ENCODE measurements at regions not wholly inside any gene's neighbourhood (a gene's known extent, or its start where the extent isn't known, plus 50 kb on each side); places are given as distances from the start of the nearest gene placed in this dataset.

DNA sequence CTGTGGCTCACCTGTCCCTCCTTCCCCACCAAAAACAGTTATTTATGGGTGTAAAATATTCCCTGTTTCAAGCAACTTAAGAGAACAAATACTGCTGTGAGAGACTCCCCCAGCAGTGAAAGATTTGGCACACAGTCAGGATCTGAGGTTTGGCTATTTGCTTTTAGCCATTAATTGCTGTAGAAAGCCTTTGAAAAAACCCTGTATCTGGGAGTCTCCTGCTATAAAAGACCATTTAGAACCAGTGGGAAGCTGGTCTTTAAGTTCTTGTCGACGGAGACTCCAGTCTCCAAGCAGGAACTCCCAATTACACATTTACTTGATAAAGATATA, 55.1 kb upstream of the PCSK6 start:
- CTCF ChIA-PET: no interaction called here
- intact Hi-C loops (cut with micrococcal nuclease; ENCODE audit: unreplicated experiment): no loop called here
- TF ChIP-seq, protein P1, sequence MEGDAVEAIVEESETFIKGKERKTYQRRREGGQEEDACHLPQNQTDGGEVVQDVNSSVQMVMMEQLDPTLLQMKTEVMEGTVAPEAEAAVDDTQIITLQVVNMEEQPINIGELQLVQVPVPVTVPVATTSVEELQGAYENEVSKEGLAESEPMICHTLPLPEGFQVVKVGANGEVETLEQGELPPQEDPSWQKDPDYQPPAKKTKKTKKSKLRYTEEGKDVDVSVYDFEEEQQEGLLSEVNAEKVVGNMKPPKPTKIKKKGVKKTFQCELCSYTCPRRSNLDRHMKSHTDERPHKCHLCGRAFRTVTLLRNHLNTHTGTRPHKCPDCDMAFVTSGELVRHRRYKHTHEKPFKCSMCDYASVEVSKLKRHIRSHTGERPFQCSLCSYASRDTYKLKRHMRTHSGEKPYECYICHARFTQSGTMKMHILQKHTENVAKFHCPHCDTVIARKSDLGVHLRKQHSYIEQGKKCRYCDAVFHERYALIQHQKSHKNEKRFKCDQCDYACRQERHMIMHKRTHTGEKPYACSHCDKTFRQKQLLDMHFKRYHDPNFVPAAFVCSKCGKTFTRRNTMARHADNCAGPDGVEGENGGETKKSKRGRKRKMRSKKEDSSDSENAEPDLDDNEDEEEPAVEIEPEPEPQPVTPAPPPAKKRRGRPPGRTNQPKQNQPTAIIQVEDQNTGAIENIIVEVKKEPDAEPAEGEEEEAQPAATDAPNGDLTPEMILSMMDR (conservative IDR thresholded peaks at IDR 0.05; ENCODE audit: low read depth, low read length): no peak
- TF ChIP-seq EZH2 (IDR thresholded peaks at IDR 0.05; ENCODE audit: borderline replicate concordance, low read depth, low read length, poor library complexity, severe bottlenecking): no peak

DNA sequence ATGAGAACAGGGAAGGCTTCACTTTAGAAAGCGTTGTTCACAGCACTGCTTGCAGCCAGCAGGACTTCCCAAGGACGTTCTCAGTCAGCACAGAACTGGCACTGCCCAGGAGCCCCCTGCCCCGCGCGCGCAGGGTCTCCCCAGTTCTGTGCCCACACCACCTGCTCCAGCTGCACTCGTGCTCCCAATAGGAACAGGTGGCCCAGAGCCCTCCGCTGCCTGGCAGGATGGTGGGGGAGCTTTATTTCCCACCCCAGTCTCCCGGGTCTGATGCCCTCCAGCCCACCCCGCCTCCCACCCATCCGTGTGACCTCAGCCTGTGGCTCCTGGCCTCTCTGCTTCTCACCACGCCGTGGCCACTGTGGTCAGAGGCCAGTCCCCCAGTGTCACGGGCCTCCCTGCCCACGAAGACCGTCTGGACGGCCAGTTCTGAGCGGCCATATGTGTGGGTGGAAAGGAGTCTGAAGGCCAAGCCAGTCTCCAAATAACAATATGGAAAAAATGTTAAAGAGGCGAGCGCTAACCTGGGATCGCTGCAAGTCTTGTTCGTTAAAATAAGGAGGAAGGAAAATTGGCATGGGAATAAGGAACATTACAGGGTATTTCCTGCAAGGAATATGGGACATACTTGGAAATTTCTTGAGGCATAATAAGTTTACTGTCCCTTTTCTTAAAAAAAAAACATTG, 54.6 kb upstream of the PCSK6 start:
- ChIA-PET CTCF (no interaction called here), POLR2A (ENCODE audit: low non-redundant PET) (no interaction called here)
- H3K36me3 ChIP-seq (ENCODE audit: insufficient read depth, low read length, poor library complexity, severe bottlenecking): no peaks in the 10 kb centered on the region
- peaks cover 57% of the 10 kb centered on the region for H3K27me3 ChIP-seq (replicated peaks; ENCODE audit: insufficient read depth, low read depth, low read length, poor library complexity)
- TF ChIP-seq EZH2 (IDR thresholded peaks at IDR 0.05; ENCODE audit: borderline replicate concordance, low read depth, low read length, poor library complexity, severe bottlenecking): no peak
- TF ChIP-seq, protein P1 (conservative IDR thresholded peaks at IDR 0.05; ENCODE audit: low read depth, low read length): no peak
- no peaks in the 10 kb centered on the region for H3K4me1 ChIP-seq (ENCODE audit: insufficient read depth, low read length, poor library complexity, severe bottlenecking)
- H3K9me3 ChIP-seq (ENCODE audit: low read depth, low read length, poor library complexity, severe bottlenecking): no peaks in the 10 kb centered on the region
- no TSS peak for BruUV-seq (replicated peaks)
- intact Hi-C loops (cut with micrococcal nuclease; ENCODE audit: unreplicated experiment): no loop called here
- no peak overlapping the region for H3K27ac ChIP-seq (ENCODE audit: low read depth, low read length, poor library complexity, severe bottlenecking)
- H3K4me3 ChIP-seq (ENCODE audit: low read depth, low read length, poor library complexity, severe bottlenecking): no peak overlapping the region
- no peak for DNase-seq (ENCODE audit: low spot score)

More for the DNA sequence above, 55.1 kb upstream of the PCSK6 start:
- no peak for DNase-seq (ENCODE audit: low spot score)
- Histone ChIP-seq H3K4me1 (ENCODE audit: insufficient read depth, low read length, poor library complexity, severe bottlenecking) (no peaks in the 10 kb centered on the region), H3K9me3 (ENCODE audit: low read depth, low read length, poor library complexity, severe bottlenecking) (no peaks in the 10 kb centered on the region), H3K4me3 (ENCODE audit: low read depth, low read length, poor library complexity, severe bottlenecking) (no peak overlapping the region), H3K27me3 (replicated peaks; ENCODE audit: insufficient read depth, low read depth, low read length, poor library complexity) (peaks cover 62% of the 10 kb centered on the region), H3K36me3 (ENCODE audit: insufficient read depth, low read length, poor library complexity, severe bottlenecking) (no peaks in the 10 kb centered on the region), H3K27ac (ENCODE audit: low read depth, low read length, poor library complexity, severe bottlenecking) (no peak overlapping the region)
- no TSS peak for BruUV-seq (replicated peaks)
- POLR2A ChIA-PET (ENCODE audit: low non-redundant PET): no interaction called here

DNA sequence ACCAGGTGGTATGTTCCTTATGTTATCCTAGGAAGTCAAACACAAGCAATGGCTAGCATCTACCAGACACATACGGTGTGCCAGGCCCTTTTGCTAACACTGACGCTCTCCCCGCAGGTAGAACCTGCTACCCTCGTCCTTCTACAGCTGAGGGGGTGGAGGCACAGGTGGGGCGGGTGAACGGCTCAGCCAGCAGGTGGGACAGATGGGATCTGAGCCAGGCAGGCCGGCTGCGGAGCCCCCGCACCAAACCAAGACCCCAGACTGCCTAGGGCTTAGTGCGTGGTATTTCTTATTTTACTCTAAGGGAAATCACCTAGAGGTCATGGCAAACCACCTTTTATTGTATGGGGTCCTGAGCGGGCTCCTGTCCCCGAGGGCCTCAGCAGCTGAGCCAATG, 53.9 kb upstream of the PCSK6 start:
- Histone ChIP-seq H3K4me3 (ENCODE audit: low read depth, low read length, poor library complexity, severe bottlenecking) (no peak overlapping the region), H3K4me1 (ENCODE audit: insufficient read depth, low read length, poor library complexity, severe bottlenecking) (no peaks in the 10 kb centered on the region), H3K27me3 (replicated peaks; ENCODE audit: insufficient read depth, low read depth, low read length, poor library complexity) (peaks cover 51% of the 10 kb centered on the region), H3K36me3 (ENCODE audit: insufficient read depth, low read length, poor library complexity, severe bottlenecking) (no peaks in the 10 kb centered on the region), H3K27ac (ENCODE audit: low read depth, low read length, poor library complexity, severe bottlenecking) (no peak overlapping the region), H3K9me3 (ENCODE audit: low read depth, low read length, poor library complexity, severe bottlenecking) (no peaks in the 10 kb centered on the region)
- DNase-seq (ENCODE audit: low spot score): no peak
- POLR2A ChIA-PET (ENCODE audit: low non-redundant PET): no interaction called here
- intact Hi-C loops (cut with micrococcal nuclease; ENCODE audit: unreplicated experiment): no loop called here
- CTCF ChIA-PET: no interaction called here
- no TSS peak for BruUV-seq (replicated peaks)
- TF ChIP-seq EZH2 (IDR thresholded peaks at IDR 0.05; ENCODE audit: borderline replicate concordance, low read depth, low read length, poor library complexity, severe bottlenecking): no peak
- TF ChIP-seq, protein P1 (conservative IDR thresholded peaks at IDR 0.05; ENCODE audit: low read depth, low read length): no peak
